ENCODE measurements at regions not wholly inside any gene's neighbourhood (a gene's known extent, or its start where the extent isn't known, plus 50 kb on each side); places are given as distances from the start of the nearest gene placed in this dataset.

- Histone ChIP-seq H3K9me3 (ENCODE audit: low read length) (no peaks in the 10 kb centered on the region), H3K4me3 (replicated peaks in 1 of 3; ENCODE audit: insufficient read depth in 1 of 3, low read depth in 2 of 3, low read length in 3 of 3) (no peak overlapping the region), H3K36me3 (replicated peaks in 1 of 2; ENCODE audit: control insufficient read depth in 1 of 2, insufficient read depth in 2 of 2, low read length in 2 of 2) (no peaks in the 10 kb centered on the region), H3K9ac (ENCODE audit: insufficient read depth, low read depth, low read length) (no peak overlapping the region), H3K27ac (ENCODE audit: extremely low read length, insufficient read depth, low read length) (no peak overlapping the region), H3K27me3 (ENCODE audit: control insufficient read depth in 1 of 2, insufficient read depth in 2 of 2, low read length in 2 of 2) (no peaks in the 10 kb centered on the region), H3K79me2 (ENCODE audit: insufficient read depth, low read length) (no peaks in the 10 kb centered on the region), H2AFZ (ENCODE audit: low read length) (no peak overlapping the region), H3K4me2 (ENCODE audit: low read depth, low read length) (no peak overlapping the region), H4K20me1 (ENCODE audit: insufficient read depth, low read length) (no peaks in the 10 kb centered on the region), H3K4me1 (ENCODE audit: insufficient read depth, low read length) (peaks cover 35% of the 10 kb centered on the region)
- WGBS (ENCODE audit: low lambda C conversion rate): 39% methylated on average over 5 of the region's 5 CpGs
- no TSS peak for BruUV-seq (replicated peaks)
- ATAC-seq (no peak), DNase-seq (ENCODE audit: low spot score) (no peak), FAIRE-seq (no peak)
- ChIA-PET CTCF (ENCODE audit: low intra/inter-chr PET ratio, low total read pairs) (no interaction called here), POLR2A (no interaction called here)
- intact Hi-C loops (cut with micrococcal nuclease; ENCODE audit: unreplicated experiment): no loop called here
- no peak for TF ChIP-seq SUZ12 (IDR thresholded peaks at IDR 0.05; ENCODE audit: low read depth, low read length)
- no peak for TF ChIP-seq SMYD3 (CRISPR knock-in tag; IDR thresholded peaks at IDR 0.05)
- TF ChIP-seq RXRA (CRISPR knock-in tag; IDR thresholded peaks at IDR 0.05): no peak
- no peak for TF ChIP-seq ZNF598 (CRISPR knock-in tag; IDR thresholded peaks at IDR 0.05; ENCODE audit: borderline replicate concordance)
- TF ChIP-seq ZNF281 (CRISPR knock-in tag; IDR thresholded peaks at IDR 0.05; ENCODE audit: borderline replicate concordance): no peak
- in situ Hi-C loops (cut with HindIII; ENCODE audit: extremely low pct_ligation_motif_present, low pct_unique_long_range_greater_than_20kb): no loop called here
Measured at GRCh38 chr3:27628026-27628750, 93.9 kb downstream of the EOMES start.
